HG03175 (cell line): ENCODE measurements at regions not wholly inside any gene's neighbourhood (a gene's known extent, or its start where the extent isn't known, plus 50 kb on each side); places are given as distances from the start of the nearest gene placed in this dataset.
"Not testable (repeated sequence)": the region's sequence is repeated elsewhere in the genome, so short reads cannot be mapped to it uniquely, and the experiment has no call there.

Experiments
- ATAC-seq: cut with Tn5 transposase; IDR thresholded peaks from one replicate; pipeline ENCODE4 v1.9.1; 2021; ENCODE audit warnings: mild to moderate bottlenecking, moderate library complexity; ENCODE audit not compliant: unreplicated experiment

GRCh38 chr11:93032580-93032979, 63.1 kb downstream of the MTNR1B start:
- ATAC-seq, result no peak

- ATAC-seq, result no peak
These were observed 63.6 kb downstream of the MTNR1B start for GRCh38 chr11:93033093-93033492.

GRCh38 chr11:93034031-93034722, 64.7 kb downstream of the MTNR1B start:
- ATAC-seq, result no peak

- no peak for ATAC-seq
These were observed 65.2 kb downstream of the MTNR1B start for GRCh38 chr11:93034723-93035039.

- no peak for ATAC-seq
These were observed 69.1 kb downstream of the MTNR1B start for GRCh38 chr11:93038521-93038920.

GRCh38 chr11:93039531-93040240, 70.2 kb downstream of the MTNR1B start:
- ATAC-seq, result no peak

GRCh38 chr11:93041682-93042081, 72.2 kb downstream of the MTNR1B start:
- no peak for ATAC-seq

GRCh38 chr11:93043186-93043585, 73.7 kb downstream of the MTNR1B start:
- not testable (repeated sequence) for ATAC-seq

GRCh38 chr11:93049740-93050139, 80.3 kb downstream of the MTNR1B start:
- ATAC-seq, result no peak

- ATAC-seq, result no peak
These were observed 81.7 kb downstream of the MTNR1B start for GRCh38 chr11:93051186-93051585.

GRCh38 chr11:93053864-93054263, 84.4 kb downstream of the MTNR1B start:
- ATAC-seq, result no peak

GRCh38 chr11:93054279-93054678, 84.8 kb downstream of the MTNR1B start:
- no peak for ATAC-seq

GRCh38 chr11:93054881-93055280, 85.4 kb downstream of the MTNR1B start:
- ATAC-seq, result no peak

GRCh38 chr11:93059117-93059957, 89.9 kb downstream of the MTNR1B start:
- no peak for ATAC-seq

GRCh38 chr11:93063086-93063485, 93.6 kb downstream of the MTNR1B start:
- no peak for ATAC-seq

- not testable (repeated sequence) for ATAC-seq
These were observed 95.7 kb downstream of the MTNR1B start for GRCh38 chr11:93065074-93065674.

GRCh38 chr11:93067881-93068390, 98.5 kb downstream of the MTNR1B start:
- no peak for ATAC-seq

- no peak for ATAC-seq
These were observed 102.9 kb downstream of the MTNR1B start for GRCh38 chr11:93072229-93072914.

- no peak for ATAC-seq
These were observed 103.6 kb downstream of the MTNR1B start for GRCh38 chr11:93073026-93073425.

GRCh38 chr11:93073508-93074280, 104.2 kb downstream of the MTNR1B start:
- ATAC-seq, result no peak
